ENCODE measurements at regions not wholly inside any gene's neighbourhood (a gene's known extent, or its start where the extent isn't known, plus 50 kb on each side); places are given as distances from the start of the nearest gene placed in this dataset.

GRCh38 chr11:80188076-80188627, 747.3 kb upstream of the TENM4 start:
- intact Hi-C loops (cut with DNase I; ENCODE audit: low total_unique reads), result no loop called here
- no peak for DNase-seq

GRCh38 chr11:80186692-80187091, 745.9 kb upstream of the TENM4 start:
- intact Hi-C loops (cut with DNase I; ENCODE audit: low total_unique reads), result no loop called here
- DNase-seq, result no peak
- no peaks in the 10 kb centered on the region for H3K4me1 ChIP-seq
- no peaks in the 10 kb centered on the region for H3K36me3 ChIP-seq
- no peaks in the 10 kb centered on the region for H3K9me3 ChIP-seq
- H3K27ac ChIP-seq, result no peak overlapping the region
- H3K27me3 ChIP-seq, result no peaks in the 10 kb centered on the region
- no peak overlapping the region for H3K4me3 ChIP-seq
- no peak for TF ChIP-seq CTCF (IDR thresholded peaks at IDR 0.05)

More at GRCh38 chr11:80188076-80188627, 747.3 kb upstream of the TENM4 start:
- no peak for TF ChIP-seq CTCF (IDR thresholded peaks at IDR 0.05)
- H3K27ac ChIP-seq, result no peak overlapping the region
- no peaks in the 10 kb centered on the region for H3K36me3 ChIP-seq
- no peaks in the 10 kb centered on the region for H3K27me3 ChIP-seq
- H3K4me1 ChIP-seq, result no peaks in the 10 kb centered on the region
- no peaks in the 10 kb centered on the region for H3K9me3 ChIP-seq
- no peak overlapping the region for H3K4me3 ChIP-seq

- no peaks in the 10 kb centered on the region for H3K36me3 ChIP-seq
- H3K9me3 ChIP-seq, result no peaks in the 10 kb centered on the region
- H3K27me3 ChIP-seq, result no peaks in the 10 kb centered on the region
- no peak for TF ChIP-seq CTCF (IDR thresholded peaks at IDR 0.05)
- intact Hi-C loops (cut with DNase I; ENCODE audit: low total_unique reads), result no loop called here
- H3K27ac ChIP-seq, result no peak overlapping the region
- H3K4me3 ChIP-seq, result no peak overlapping the region
- H3K4me1 ChIP-seq, result no peaks in the 10 kb centered on the region
- DNase-seq, result no peak
Measured at GRCh38 chr11:80182901-80183300, 742.1 kb upstream of the TENM4 start.

GRCh38 chr11:80173371-80174136, 732.7 kb upstream of the TENM4 start:
- H3K27ac ChIP-seq, result no peak overlapping the region
- intact Hi-C loops (cut with DNase I; ENCODE audit: low total_unique reads), result no loop called here
- no peak overlapping the region for H3K4me3 ChIP-seq
- no peak for TF ChIP-seq CTCF (IDR thresholded peaks at IDR 0.05)
- H3K27me3 ChIP-seq, result no peaks in the 10 kb centered on the region
- no peak for DNase-seq
- no peaks in the 10 kb centered on the region for H3K36me3 ChIP-seq
- H3K9me3 ChIP-seq, result no peaks in the 10 kb centered on the region
- H3K4me1 ChIP-seq, result no peaks in the 10 kb centered on the region

- Histone ChIP-seq H3K36me3 (no peaks in the 10 kb centered on the region), H3K4me3 (no peak overlapping the region), H3K27me3 (no peaks in the 10 kb centered on the region), H3K27ac (no peak overlapping the region), H3K9me3 (no peaks in the 10 kb centered on the region), H3K4me1 (no peaks in the 10 kb centered on the region)
- no peak for TF ChIP-seq CTCF (IDR thresholded peaks at IDR 0.05)
- no peak for DNase-seq
- intact Hi-C loops (cut with DNase I; ENCODE audit: low total_unique reads), result no loop called here
Measured at GRCh38 chr11:80168796-80169195, 728.0 kb upstream of the TENM4 start.

All from tibial artery (tissue), 4 donors.